CD4-positive, alpha-beta T cell treated with Interferon gamma for 1 hour (primary cell): ENCODE measurements at regions not wholly inside any gene's neighbourhood (a gene's known extent, or its start where the extent isn't known, plus 50 kb on each side); places are given as distances from the start of the nearest gene placed in this dataset.

Experiments
- DNase-seq: peaks from one replicate; pipeline ENCODE4 v3.0.0-alpha.2; 2020

DNA sequence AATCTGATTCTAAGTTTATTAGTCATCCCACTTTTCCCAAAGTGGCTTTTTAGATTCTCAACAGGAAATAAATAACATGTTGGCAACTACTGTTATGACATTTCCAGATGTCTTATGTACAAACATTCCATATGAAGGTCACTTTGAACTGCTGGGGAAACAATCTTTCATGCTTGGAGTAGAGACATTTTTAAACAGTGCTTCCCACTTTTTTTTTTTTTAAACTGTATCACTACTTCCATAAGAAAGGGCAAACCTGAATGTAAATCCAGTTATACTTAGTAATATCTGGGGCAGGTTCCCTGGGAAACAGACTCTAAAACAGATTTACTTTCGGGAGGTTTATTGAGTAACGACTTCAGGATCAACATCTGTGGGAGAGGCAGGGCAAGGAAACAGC, 473.8 kb downstream of the TAFA4 start:
- DNase-seq = no peak

- no peak for DNase-seq
Measured at GRCh38 chr3:68448510-68449383, 483.6 kb downstream of the TAFA4 start.

- no peak for DNase-seq
Measured at GRCh38 chr3:68447885-68448284, 484.5 kb downstream of the TAFA4 start.

- no peak for DNase-seq
Measured at GRCh38 chr3:68441054-68441453, 491.3 kb downstream of the TAFA4 start.

GRCh38 chr3:68436619-68437401, 495.5 kb downstream of the TAFA4 start:
- DNase-seq = no peak

GRCh38 chr3:68428495-68428894, 503.9 kb downstream of the TAFA4 start:
- DNase-seq = no peak

DNA sequence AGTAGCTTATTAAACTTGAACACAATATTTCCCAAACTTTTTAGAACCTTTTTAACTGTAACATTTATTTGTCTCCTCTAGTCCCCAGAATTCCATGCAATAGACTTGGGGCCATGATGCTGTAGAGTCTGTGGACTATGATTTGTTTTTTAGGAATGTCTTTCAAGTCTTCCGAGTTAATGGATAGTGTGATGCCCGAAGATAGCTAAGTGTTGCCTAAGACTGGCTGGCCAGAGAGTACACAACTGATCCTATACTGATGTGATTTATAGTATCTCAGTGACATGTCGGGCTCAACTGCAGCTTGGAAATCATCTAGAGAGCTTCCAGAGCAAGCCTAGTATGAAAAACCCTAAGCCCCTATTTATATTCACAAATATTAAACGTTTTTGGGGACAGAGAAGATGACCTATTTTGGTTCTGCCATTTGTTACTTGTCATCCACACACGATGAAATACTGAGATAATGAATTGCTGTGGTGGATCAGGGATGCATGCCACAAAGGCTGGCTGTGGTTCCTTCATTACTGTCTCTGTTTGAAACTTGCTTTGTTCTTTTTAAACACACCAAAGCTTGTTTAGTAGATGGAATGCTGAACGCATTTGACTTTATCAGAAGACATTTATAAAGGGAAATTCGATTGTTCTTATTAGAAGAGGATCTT, 507.4 kb downstream of the TAFA4 start:
- no peak for DNase-seq

- no peak for DNase-seq
Measured at GRCh38 chr3:68408626-68409025, 523.7 kb downstream of the TAFA4 start.

DNA sequence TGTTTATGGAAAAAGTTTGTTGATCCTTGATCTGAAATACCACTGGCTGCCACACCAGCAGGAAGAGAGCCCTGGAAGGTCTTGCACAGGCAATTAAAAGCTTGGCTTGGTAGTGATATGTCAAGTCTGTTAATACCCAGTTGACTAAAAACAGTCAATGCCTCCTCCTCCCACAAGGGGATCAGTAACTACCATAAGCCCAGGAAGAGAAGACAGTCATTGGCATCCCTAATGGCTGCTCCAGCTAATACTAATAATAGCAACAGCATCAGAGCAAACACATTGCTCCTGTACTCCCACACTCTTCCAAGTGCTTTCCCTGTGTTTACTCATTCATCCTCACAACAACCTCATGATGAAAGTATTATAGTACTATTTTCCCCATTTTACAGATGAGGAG, 528.6 kb downstream of the TAFA4 start:
- DNase-seq = no peak

DNA sequence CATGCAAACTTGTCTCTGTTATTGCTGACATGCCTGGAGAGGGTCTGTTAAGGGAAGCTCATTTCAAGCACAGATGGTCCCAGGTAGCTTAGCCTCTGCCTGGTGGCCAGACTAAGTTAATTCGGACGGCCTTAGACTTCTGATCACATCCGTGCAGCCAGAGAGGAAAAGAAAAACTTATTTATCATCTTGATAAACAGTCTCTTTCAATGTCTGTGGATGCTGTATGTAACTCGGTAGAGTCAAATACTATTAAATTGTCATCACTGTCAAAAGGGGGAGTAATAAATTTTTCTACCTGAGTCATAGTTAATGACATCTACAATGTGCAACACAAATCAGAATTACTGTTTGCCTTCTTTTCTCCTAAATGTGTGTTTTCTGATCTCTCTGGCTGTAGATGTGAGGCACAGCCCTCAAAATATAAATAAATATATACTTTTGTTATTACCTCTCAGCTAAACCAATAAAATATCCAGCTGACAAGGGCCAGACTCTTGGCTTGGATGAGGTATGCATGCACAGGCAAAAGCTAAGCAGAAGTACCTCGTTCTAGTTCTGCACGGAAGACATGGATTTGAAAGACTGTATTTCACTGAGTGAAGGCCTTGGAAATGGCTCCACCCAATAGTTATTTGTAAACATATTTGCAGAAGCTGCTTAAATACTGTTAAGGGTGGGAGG, 530.0 kb downstream of the TAFA4 start:
- DNase-seq = no peak

DNA sequence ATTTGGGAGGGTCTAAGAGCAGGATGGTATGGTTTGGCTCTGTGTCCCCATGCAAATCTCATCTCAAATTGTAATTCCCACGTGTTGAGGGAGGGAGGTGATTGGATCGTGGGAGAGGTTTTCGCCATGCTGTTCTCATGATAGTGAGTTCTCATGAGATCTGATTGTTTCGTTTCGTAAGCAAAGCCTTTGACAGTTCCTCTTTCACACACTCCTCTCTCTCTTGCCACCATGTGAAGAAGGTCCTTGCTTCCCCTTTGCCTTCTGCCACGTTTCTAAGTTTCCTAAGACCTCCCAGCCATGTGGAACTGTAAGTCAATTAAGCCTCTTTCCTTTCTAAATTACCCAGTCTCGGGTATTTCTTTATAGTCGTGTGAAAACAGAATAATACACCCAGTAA, 553.7 kb downstream of the TAFA4 start:
- no peak for DNase-seq

DNA sequence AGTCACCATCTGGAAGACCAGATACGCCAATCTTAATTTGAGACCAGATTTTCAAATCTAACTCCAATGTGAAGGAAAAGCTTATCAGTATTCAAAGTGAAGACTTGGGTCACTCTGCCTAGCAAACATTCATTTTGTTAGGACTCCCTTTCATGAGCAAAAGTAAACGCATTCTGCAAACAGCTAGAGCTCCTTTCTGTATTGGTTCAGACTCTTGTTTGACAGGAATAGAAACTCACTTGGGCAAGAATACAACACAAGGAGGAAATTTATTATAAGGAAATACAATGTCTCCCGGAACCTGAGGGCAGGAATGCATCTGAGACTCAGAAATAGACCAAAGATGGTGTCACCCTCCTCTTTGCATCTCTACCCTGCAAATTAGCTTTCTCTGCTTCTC, 558.6 kb downstream of the TAFA4 start:
- DNase-seq = no peak

DNA sequence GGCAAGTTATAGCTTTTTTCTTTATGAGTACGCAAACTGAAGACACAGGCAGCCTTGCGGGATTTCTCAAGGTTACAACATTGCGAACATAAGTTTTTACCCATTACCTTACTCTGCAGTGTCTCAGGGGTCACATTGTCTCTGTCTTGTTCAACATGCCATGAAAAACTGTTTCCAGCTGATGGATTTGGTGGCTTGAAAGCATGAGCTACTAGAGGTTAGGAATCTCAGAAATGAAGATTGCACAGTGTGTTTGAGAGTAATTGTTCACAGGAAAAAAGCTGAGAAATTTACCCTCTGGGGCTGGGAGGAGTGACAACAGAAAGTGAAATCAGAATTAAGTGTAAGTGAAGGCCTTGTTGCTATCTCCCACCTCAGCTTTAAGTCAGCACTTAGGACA, 568.6 kb downstream of the TAFA4 start:
- no peak for DNase-seq

DNA sequence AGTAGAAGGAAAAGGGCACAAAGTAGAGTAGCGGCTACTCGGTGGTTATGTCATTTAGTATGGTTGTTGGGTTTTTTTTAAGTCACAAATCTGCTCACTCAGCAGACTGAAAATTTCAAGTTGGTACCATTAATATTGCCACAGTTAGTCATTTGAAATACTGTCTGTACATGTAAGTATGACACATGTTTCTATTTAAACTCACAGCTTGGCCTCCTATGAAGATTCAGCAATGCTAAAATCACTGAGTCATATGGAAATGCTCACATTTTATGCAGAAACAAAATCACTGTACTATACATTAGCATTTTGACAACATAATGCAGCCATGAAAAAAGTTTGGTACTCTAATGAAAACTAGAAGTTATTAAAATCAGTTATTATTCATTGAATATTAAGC, 571.9 kb downstream of the TAFA4 start:
- DNase-seq = no peak

DNA sequence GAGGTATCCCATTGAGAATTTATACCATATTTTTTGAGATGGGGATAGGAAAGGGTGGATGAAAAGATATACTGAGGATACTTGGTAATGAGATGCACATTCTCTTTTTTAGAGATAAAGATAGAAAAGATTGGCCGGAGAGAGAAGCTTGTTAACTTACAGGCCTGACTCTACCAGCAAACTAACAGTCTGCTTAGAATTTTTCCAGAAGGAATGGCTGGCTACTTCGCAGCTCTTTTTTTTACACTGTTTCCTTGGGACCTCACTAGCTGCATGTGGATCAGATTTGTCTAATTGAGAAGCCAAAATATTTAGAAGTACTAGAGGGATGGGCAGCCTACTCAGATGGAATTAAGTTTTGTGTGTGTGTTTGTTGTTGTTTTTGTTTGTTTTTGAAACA, 586.6 kb downstream of the TAFA4 start:
- DNase-seq = no peak

GRCh38 chr3:68342426-68342825, 589.9 kb downstream of the TAFA4 start:
- DNase-seq = no peak

- no peak for DNase-seq
Measured at GRCh38 chr3:68336042-68336441, 596.3 kb downstream of the TAFA4 start.

GRCh38 chr3:68334367-68334986, 597.9 kb downstream of the TAFA4 start:
- no peak for DNase-seq

DNA sequence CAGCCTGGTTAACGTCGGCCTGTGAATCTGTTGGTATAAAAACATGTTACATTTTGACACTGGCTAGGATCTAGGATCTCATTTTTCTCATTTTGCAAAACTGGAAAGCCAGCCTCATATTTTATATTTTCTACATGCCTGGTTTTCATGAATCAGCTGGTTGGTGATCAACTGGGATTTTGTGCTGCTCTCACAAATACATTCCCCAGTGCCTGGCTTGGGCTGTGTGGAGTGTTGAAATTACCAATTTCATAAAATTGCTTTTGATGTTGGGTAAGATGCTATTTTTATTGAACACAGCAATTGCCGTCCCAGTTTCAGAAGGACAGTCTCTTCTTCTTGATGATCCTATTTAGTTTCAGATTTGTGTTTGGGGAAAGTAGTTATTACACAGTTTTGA, 604.3 kb downstream of the TAFA4 start:
- no peak for DNase-seq

- DNase-seq = no peak
Measured at GRCh38 chr3:68315964-68316363, 616.4 kb downstream of the TAFA4 start.

DNA sequence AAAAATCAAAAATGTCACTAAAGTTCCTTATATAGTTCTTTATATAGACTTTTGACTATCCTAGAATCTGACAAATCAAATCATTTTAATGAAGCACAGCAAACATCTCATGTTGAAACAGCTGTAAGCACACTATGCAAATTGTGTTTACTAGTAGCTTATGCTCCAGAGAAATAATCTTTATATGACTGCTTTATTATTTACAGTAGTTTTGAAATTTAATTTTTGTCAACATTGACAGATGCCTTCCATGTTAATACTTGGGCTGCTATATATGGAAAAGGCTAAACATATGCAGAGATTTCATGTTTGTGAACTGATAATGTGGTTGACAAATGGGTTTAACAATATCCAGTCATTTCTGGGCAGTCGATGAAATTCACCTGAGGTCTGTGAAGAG, 616.8 kb downstream of the TAFA4 start:
- no peak for DNase-seq

DNA sequence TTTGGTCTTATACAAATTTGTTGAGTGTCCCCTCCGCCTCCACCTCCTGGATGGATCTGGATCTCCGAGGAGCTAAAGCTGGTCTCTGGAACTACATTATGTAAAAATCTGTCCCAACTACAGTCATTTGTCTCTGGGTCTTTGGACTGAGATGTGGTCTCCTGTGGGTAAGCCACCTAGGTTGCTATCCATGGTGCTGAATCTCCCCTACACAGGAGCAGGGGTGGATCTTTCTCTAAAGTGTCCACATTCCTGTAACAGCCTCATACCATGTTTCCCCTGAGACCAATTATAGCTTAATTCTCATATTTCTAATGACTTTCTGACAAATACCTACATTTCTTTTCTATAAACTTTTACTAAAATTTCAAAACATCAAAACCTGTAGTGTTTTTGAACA, 625.8 kb downstream of the TAFA4 start:
- no peak for DNase-seq

GRCh38 chr3:68295457-68295856, 636.9 kb downstream of the TAFA4 start:
- no peak for DNase-seq
